Astrocyte of the cerebellum (primary cell): ENCODE measurements at regions not wholly inside any gene's neighbourhood (a gene's known extent, or its start where the extent isn't known, plus 50 kb on each side); places are given as distances from the start of the nearest gene placed in this dataset.

Experiments
- DNase-seq: peaks from one replicate; pipeline ENCODE4 v3.0.0-alpha.2; 2011; ENCODE audit warnings: low read depth
- H3K4me3 ChIP-seq: 2 replicates; pipeline ENCODE4 v1.5.1; 2011; ENCODE audit warnings: mild to moderate bottlenecking, low read depth, low read length, moderate library complexity
- in situ Hi-C: cut with HindIII; loops from 2 replicates; pipeline ENCODE4 v1.10.0; 2017; ENCODE audit warnings: low sequenced_read_pairs
- TF ChIP-seq, protein P1 (sequence below): IDR thresholded peaks from 2 replicates; pipeline ENCODE4 v1.5.1; 2012; ENCODE audit warnings: low read length, low read depth, moderate library complexity, mild to moderate bottlenecking; ENCODE audit errors: missing control alignments

DNA sequence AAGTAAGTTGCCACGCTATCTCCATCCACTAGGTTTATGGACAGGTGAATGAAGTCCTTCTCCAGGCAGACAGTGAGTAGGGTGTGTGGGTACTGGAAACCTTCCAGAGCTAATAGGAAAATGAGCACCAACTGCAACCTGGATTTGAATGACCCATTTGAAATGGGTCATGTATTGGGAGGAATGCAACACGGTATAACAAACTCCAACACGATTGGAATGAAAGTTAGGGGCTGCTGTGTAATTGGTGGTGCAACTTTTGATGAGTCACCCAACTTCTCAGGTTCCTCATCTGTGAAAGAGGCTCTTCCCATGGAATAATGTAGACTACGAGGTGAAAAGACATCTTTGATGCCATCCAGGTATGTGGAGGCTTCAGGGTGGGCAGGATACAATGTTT is 241.4 kb upstream of the PODXL start:
- H3K4me3 ChIP-seq: no peak overlapping the region
- no peak for DNase-seq
- TF ChIP-seq, protein P1, sequence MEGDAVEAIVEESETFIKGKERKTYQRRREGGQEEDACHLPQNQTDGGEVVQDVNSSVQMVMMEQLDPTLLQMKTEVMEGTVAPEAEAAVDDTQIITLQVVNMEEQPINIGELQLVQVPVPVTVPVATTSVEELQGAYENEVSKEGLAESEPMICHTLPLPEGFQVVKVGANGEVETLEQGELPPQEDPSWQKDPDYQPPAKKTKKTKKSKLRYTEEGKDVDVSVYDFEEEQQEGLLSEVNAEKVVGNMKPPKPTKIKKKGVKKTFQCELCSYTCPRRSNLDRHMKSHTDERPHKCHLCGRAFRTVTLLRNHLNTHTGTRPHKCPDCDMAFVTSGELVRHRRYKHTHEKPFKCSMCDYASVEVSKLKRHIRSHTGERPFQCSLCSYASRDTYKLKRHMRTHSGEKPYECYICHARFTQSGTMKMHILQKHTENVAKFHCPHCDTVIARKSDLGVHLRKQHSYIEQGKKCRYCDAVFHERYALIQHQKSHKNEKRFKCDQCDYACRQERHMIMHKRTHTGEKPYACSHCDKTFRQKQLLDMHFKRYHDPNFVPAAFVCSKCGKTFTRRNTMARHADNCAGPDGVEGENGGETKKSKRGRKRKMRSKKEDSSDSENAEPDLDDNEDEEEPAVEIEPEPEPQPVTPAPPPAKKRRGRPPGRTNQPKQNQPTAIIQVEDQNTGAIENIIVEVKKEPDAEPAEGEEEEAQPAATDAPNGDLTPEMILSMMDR: no peak
- in situ Hi-C loops: no loop called here

DNA sequence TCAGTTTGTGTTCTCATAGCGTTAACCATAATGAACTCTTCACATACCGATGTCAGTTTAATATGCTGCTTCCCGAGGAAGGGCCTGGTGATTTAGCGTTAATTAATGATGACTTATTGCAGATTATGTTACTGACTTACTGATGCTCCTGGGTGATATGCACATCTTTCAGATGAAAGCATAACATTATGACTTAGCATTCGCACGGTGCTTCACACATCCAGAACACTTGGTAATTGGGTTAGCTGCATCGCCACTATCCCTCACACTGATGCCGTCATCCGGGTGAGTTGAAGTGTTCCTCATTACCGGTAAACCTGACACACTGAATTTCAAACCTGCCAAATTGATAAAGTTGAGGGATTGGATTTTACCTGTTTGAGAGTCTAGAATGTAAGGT is 239.0 kb upstream of the PODXL start:
- no peak overlapping the region for H3K4me3 ChIP-seq
- TF ChIP-seq, protein P1: no peak
- no peak for DNase-seq
- in situ Hi-C loops: no loop called here

DNA sequence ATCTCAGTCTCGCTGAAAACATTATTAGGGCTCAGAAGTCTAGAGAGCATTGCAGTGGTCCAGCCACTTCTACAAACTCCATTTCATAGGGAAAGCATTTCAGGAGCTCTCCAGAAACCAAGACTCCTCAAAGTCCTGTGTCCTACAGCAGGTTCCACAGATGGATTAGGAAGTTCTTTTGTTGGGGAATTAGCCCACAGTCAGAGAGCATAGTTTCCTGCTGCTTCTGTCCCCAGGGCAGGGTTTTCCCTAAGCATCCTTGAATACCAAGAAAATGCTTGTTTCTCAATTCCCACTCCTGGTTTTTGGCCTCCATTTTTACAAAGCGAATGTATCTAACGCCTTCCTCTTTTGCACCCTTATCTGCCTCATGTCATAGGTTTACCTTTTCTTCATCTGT is 235.9 kb upstream of the PODXL start:
- in situ Hi-C loops: no loop called here
- TF ChIP-seq, protein P1: no peak
- no peak for DNase-seq
- no peak overlapping the region for H3K4me3 ChIP-seq

DNA sequence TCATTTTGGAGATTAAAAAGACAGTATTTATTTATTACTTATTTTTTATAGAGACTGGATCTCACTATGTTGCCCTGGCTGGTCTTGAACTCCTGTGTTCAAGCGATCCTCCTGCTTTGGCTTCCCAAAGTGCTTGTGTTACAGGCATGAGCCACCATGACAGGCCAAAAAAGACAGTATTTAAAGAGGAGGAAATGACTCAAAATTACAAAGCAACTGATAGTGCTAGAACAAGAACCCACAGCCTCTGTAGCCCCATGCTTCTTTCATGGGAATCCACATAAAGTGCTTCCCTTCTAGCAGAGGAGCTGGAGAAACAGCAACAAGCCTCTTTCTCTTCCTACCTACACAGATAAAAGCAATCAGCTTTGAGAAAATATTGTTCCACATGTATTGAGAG is 230.7 kb upstream of the PODXL start:
- in situ Hi-C loops: no loop called here
- no peak overlapping the region for H3K4me3 ChIP-seq
- DNase-seq: no peak
- TF ChIP-seq, protein P1: no peak

DNA sequence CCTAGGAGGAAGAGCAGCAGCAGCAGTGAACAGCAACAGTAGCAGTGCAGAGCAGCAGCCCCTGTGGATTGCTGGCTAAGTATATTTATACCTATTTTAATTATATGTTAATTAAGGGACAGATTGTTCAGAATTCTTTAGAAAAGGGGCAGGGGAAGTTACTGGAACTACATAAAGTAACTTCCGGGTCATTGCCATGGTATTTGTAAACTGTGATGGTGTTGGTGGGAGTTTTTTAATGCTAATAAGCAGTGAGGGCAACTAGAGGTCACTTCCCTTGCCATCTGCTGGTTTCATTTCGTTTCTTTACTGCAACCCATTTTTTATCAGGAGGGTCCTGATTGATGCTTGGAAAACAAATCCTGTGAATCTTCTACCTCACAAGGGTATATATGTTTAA is 229.8 kb upstream of the PODXL start:
- no peak for DNase-seq
- in situ Hi-C loops: no loop called here
- TF ChIP-seq, protein P1: no peak
- H3K4me3 ChIP-seq: no peak overlapping the region

DNA sequence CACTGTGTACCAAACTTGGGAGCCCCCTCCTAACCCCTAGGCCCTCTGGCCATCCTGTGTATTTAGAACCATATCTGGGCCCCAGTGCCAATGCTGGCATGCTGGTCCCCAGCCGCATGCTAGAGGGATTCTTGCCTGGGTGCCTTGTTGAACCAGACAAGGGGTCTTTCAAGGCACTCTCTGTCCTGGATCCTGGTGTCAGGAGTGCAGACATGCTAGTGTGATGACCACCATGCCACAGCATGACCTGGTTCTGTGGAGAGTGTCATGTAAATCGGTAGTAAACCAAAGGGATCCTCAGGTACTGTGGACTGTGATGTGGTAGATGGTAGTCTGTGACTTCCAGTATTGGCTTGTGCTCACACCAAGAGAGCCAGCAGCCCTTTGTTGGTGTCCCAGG is 222.2 kb upstream of the PODXL start:
- in situ Hi-C loops: no loop called here
- DNase-seq: no peak
- no peak overlapping the region for H3K4me3 ChIP-seq
- TF ChIP-seq, protein P1: no peak
